Left lung (tissue), 4 donors: ENCODE measurements at regions not wholly inside any gene's neighbourhood (a gene's known extent, or its start where the extent isn't known, plus 50 kb on each side); places are given as distances from the start of the nearest gene placed in this dataset.

ENCODE experiments used
- ATAC-seq: fragments of 200-7000 bp; cut with Tn5 transposase; one replicate; pipeline ENCODE4 v1.9.1; 2020; ENCODE audit warnings: moderate library complexity
- DNase-seq, 4 donors: peaks; one replicate each; pipeline ENCODE4 v3.0.0-alpha.2; 2013 to 2020
- H3K27ac ChIP-seq, 2 donors: fragments of 200-600 bp; sonication (generic) in 1 of 2; one replicate each; pipeline versions ENCODE4 v1.5.0 to v1.8.0; 2020 to 2021
- H3K27me3 ChIP-seq, 2 donors: fragments of 200-600 bp; sonication (generic) in 1 of 2; one replicate each; pipeline versions ENCODE4 v1.5.0 to v1.8.0; 2020 to 2021
- H3K36me3 ChIP-seq, 2 donors: fragments of 200-600 bp; sonication (generic) in 1 of 2; one replicate each; pipeline versions ENCODE4 v1.5.0 to v1.8.0; 2020 to 2021
- H3K4me1 ChIP-seq, 2 donors: fragments of 200-600 bp; one replicate each; pipeline ENCODE4 v1.8.0; 2021
- H3K4me3 ChIP-seq, 2 donors: fragments of 200-600 bp; sonication (generic) in 1 of 2; one replicate each; pipeline versions ENCODE4 v1.5.0 to v1.8.0; 2020 to 2021; ENCODE audit warnings: mild to moderate bottlenecking in 1 of 2
- H3K9me3 ChIP-seq, 2 donors: fragments of 200-600 bp; sonication (generic) in 1 of 2; one replicate each; pipeline versions ENCODE4 v1.5.0 to v1.8.0; 2020 to 2021
- intact Hi-C, 2 donors: fragments of 100-400 bp; cut with DNase I; formaldehyde crosslinking; loops; one replicate each; pipeline versions ENCODE4 v1.11.2 to v1.14.2; 2022
- TF ChIP-seq, protein P1 (sequence below), 2 donors: fragments of 200-600 bp; sonication (generic) in 1 of 2; IDR thresholded peaks; one replicate each; pipeline versions ENCODE4 v1.5.0 to v1.8.0; 2021; ENCODE audit warnings: antibody characterized with exemption in 2 of 2
- donor health status: DM: no; HTN: yes; CAD: no.
- donor health status: DM: no; HTN: no; CAD: no.

DNA sequence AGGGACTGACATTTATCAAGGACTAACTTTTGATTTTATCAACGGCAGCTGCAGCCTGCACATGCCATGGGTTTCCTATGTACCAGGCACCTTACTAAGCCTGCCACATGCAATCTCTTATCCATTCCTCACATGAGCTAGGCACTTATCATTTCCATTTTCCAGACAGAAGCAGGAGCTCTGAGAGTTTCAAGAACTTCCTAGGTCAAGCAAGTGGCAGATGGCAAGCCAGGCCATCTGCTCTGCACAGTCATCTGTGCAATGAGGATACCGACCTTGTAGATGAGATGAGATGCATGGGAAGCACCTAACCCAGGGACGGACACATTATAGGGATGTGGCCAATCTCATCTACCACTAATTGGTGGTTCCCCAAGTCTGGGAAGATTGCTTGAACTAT, 339.4 kb upstream of the USP24 start:
- Histone ChIP-seq H3K36me3 (no peaks in the 10 kb centered on the region), H3K4me1 (no peaks in the 10 kb centered on the region), H3K4me3 (no peak overlapping the region), H3K27ac (no peak overlapping the region), H3K9me3 (peaks cover 0 to 9% of the 10 kb centered on the region in 2 donors), H3K27me3 (no peaks in the 10 kb centered on the region)
- DNase-seq = no peak
- no peak for ATAC-seq
- intact Hi-C loops = no loop called here
- TF ChIP-seq, protein P1, sequence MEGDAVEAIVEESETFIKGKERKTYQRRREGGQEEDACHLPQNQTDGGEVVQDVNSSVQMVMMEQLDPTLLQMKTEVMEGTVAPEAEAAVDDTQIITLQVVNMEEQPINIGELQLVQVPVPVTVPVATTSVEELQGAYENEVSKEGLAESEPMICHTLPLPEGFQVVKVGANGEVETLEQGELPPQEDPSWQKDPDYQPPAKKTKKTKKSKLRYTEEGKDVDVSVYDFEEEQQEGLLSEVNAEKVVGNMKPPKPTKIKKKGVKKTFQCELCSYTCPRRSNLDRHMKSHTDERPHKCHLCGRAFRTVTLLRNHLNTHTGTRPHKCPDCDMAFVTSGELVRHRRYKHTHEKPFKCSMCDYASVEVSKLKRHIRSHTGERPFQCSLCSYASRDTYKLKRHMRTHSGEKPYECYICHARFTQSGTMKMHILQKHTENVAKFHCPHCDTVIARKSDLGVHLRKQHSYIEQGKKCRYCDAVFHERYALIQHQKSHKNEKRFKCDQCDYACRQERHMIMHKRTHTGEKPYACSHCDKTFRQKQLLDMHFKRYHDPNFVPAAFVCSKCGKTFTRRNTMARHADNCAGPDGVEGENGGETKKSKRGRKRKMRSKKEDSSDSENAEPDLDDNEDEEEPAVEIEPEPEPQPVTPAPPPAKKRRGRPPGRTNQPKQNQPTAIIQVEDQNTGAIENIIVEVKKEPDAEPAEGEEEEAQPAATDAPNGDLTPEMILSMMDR (IDR thresholded peaks at IDR 0.05) = no peak

DNA sequence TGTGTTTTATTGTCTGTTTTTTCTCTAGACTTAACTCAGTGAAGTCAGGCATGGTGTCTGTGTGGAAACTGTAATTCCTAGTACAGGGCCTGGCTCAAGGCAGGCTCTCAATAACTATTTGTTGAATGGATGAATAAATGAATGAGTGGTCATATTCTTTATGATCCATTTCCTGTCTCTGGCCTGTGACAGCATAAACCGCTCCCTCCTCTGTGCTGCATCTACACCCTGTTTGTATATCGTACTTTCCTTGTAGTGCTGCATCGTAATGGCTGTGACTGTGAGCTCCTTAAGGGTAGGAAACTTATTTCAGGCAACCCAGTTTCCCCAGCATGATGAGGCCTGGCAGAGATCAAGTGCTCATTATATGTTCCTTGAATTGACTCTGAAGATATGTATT, 337.5 kb upstream of the USP24 start:
- Histone ChIP-seq H3K27me3 (no peaks in the 10 kb centered on the region), H3K4me1 (no peaks in the 10 kb centered on the region), H3K27ac (no peak overlapping the region), H3K36me3 (no peaks in the 10 kb centered on the region), H3K9me3 (peaks cover 0 to 9% of the 10 kb centered on the region in 2 donors), H3K4me3 (no peak overlapping the region)
- TF ChIP-seq, protein P1 (IDR thresholded peaks at IDR 0.05) = no peak
- DNase-seq (no peak), ATAC-seq (no peak)
- intact Hi-C loops = no loop called here

DNA sequence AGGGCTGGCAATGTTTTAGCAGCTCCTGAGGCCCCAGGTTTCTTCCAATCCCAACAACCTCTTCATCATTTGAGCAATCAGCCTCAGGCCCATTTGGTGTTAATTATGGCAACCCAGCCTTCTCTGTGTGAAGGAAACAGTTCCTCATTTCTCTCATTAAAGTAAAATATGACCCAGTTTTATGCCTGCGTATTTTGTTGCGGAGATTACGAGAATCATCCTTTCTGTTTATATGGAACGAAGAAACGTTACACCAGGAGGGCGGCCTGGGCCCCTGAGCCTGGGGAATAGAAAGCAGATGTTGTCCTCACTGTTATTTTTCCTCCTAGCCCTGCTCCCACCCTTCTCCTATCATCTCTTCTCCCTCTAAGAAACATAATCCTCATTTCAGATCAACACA, 332.2 kb upstream of the USP24 start:
- TF ChIP-seq, protein P1 (IDR thresholded peaks at IDR 0.05) = no peak
- intact Hi-C loops = no loop called here

DNA sequence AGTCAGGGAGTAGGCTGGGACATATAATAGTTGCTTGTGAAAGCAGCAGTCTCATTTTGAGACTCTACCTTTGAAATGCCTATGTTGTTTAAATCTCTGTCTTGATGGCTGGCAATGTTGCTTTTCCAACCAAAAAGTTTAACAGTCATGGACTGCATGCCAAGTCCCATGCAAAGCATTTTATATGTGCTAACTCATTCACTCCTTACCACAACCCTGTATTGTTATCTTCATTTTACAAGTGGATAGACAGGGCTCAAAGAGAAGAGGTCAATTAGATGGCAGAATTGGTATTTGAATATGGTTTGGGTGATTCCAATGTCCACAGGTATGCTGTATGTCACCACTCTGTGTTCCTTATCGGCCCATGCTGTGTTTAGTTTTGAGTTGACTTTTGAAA, 331.4 kb upstream of the USP24 start:
- TF ChIP-seq, protein P1 (IDR thresholded peaks at IDR 0.05) = no peak
- peaks cover 0 to under 1% of the 10 kb centered on the region in 2 donors for H3K9me3 ChIP-seq
- H3K27me3 ChIP-seq = no peaks in the 10 kb centered on the region
- no peaks in the 10 kb centered on the region for H3K36me3 ChIP-seq
- H3K27ac ChIP-seq = no peak overlapping the region
- intact Hi-C loops = no loop called here
- H3K4me1 ChIP-seq = no peaks in the 10 kb centered on the region
- ATAC-seq (no peak), DNase-seq (no peak)
- no peak overlapping the region for H3K4me3 ChIP-seq

More for the DNA sequence above, 332.2 kb upstream of the USP24 start:
- H3K27ac ChIP-seq = no peak overlapping the region
- no peaks in the 10 kb centered on the region for H3K4me1 ChIP-seq
- no peak overlapping the region for H3K4me3 ChIP-seq
- DNase-seq = no peak
- H3K36me3 ChIP-seq = no peaks in the 10 kb centered on the region
- ATAC-seq = no peak
- peaks cover 0 to 9% of the 10 kb centered on the region in 2 donors for H3K9me3 ChIP-seq
- no peaks in the 10 kb centered on the region for H3K27me3 ChIP-seq

DNA sequence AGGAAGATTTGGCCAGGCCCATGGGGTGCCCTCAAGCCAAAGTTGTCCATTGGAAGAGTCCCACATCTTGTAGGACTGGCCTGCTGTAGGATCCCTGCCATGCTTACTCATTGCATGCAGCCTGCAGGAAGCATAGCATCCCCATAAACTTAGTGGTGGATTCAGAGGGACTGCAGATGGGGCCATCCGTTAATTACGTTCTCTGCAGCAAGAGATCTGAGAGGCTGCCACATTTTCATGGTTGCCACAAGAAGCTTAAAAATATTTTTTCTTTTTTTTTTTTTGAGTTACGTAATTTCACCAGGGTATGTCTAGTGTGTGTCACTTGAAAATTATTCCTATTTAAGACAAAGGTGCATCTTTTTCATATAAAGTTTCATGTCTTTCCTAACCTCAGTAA, 329.7 kb upstream of the USP24 start:
- ATAC-seq (no peak), DNase-seq (no peak)
- H3K4me3 ChIP-seq = no peak overlapping the region
- no peak overlapping the region for H3K27ac ChIP-seq
- TF ChIP-seq, protein P1 (IDR thresholded peaks at IDR 0.05) = no peak
- no peaks in the 10 kb centered on the region for H3K4me1 ChIP-seq
- intact Hi-C loops = no loop called here
- no peaks in the 10 kb centered on the region for H3K9me3 ChIP-seq
- H3K36me3 ChIP-seq = no peaks in the 10 kb centered on the region
- no peaks in the 10 kb centered on the region for H3K27me3 ChIP-seq
